Jurkat, Clone E6-1 (cell line): ENCODE measurements at regions not wholly inside any gene's neighbourhood (a gene's known extent, or its start where the extent isn't known, plus 50 kb on each side); places are given as distances from the start of the nearest gene placed in this dataset.

Source experiments
- DNase-seq: peaks from one replicate; pipeline ENCODE4 v3.0.0-alpha.2; 2011; ENCODE audit warnings: low read depth, low spot score
- H3K4me3 ChIP-seq: 2 replicates; pipeline ENCODE4 v1.5.1; 2011; ENCODE audit warnings: mild to moderate bottlenecking, low read length, control low read depth, moderate library complexity

- no peak for DNase-seq
- no peak overlapping the region for H3K4me3 ChIP-seq
These were observed 51.9 kb upstream of the FANCL start for GRCh38 chr2:58293056-58293455.

- H3K4me3 ChIP-seq, result no peak overlapping the region
- DNase-seq, result no peak
These were observed 50.8 kb upstream of the FANCL start for GRCh38 chr2:58291726-58292438.
